ENCODE measurements at regions not wholly inside any gene's neighbourhood (a gene's known extent, or its start where the extent isn't known, plus 50 kb on each side); places are given as distances from the start of the nearest gene placed in this dataset.

GRCh38 chr2:21730141-21730540 is 606.4 kb downstream of the TDRD15 start:
- no peak overlapping the region for H3K27ac Mint-ChIP-seq
- no peaks in the 10 kb centered on the region for H3K27me3 Mint-ChIP-seq (ENCODE audit: low read depth)
- ChIA-PET CTCF (no interaction called here), POLR2A (no interaction called here)
- ATAC-seq = no peak
- peaks cover 7% of the 10 kb centered on the region; the same call in 1 of the 2 replicates for H3K9me3 Mint-ChIP-seq
- no peaks in the 10 kb centered on the region for H3K4me1 Mint-ChIP-seq
- TF ChIP-seq SP1 (CRISPR knock-in tag; conservative IDR thresholded peaks at IDR 0.05) = no peak
- no peak for TF ChIP-seq RELA (CRISPR knock-in tag; IDR thresholded peaks at IDR 0.05; ENCODE audit: borderline replicate concordance)
- no peak for TF ChIP-seq ZNF281 (CRISPR knock-in tag; IDR thresholded peaks at IDR 0.05)
- TF ChIP-seq MXD4 (CRISPR knock-in tag; IDR thresholded peaks at IDR 0.05; ENCODE audit: borderline replicate concordance) = no peak
- no peak for TF ChIP-seq ZNF416 (CRISPR knock-in tag; IDR thresholded peaks at IDR 0.05)
- no peak for TF ChIP-seq CREM (CRISPR knock-in tag; IDR thresholded peaks at IDR 0.05)
- no peak for TF ChIP-seq CBFB (CRISPR knock-in tag; IDR thresholded peaks at IDR 0.05; ENCODE audit: low read depth)
- no peak for TF ChIP-seq NFYB (CRISPR knock-in tag; conservative IDR thresholded peaks at IDR 0.05; ENCODE audit: low read depth)
- no peak for TF ChIP-seq ZNF317 (CRISPR knock-in tag; IDR thresholded peaks at IDR 0.05; ENCODE audit: borderline replicate concordance, low read depth)
- no peak for TF ChIP-seq PRDM15 (CRISPR knock-in tag; IDR thresholded peaks at IDR 0.05)
- TF ChIP-seq, protein P1, sequence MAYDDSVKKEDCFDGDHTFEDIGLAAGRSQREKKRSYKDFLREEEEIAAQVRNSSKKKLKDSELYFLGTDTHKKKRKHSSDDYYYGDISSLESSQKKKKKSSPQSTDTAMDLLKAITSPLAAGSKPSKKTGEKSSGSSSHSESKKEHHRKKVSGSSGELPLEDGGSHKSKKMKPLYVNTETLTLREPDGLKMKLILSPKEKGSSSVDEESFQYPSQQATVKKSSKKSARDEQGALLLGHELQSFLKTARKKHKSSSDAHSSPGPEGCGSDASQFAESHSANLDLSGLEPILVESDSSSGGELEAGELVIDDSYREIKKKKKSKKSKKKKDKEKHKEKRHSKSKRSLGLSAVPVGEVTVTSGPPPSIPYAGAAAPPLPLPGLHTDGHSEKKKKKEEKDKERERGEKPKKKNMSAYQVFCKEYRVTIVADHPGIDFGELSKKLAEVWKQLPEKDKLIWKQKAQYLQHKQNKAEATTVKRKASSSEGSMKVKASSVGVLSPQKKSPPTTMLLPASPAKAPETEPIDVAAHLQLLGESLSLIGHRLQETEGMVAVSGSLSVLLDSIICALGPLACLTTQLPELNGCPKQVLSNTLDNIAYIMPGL (CRISPR knock-in tag; IDR thresholded peaks at IDR 0.05) = no peak
- no peak for TF ChIP-seq NR3C1 (CRISPR knock-in tag; conservative IDR thresholded peaks at IDR 0.05; ENCODE audit: low read depth)
- no peak for TF ChIP-seq JUN (CRISPR knock-in tag; IDR thresholded peaks at IDR 0.05)
- TF ChIP-seq ZNF512 (CRISPR knock-in tag; IDR thresholded peaks at IDR 0.05; ENCODE audit: borderline replicate concordance) = no peak
- H3K36me3 Mint-ChIP-seq = no peaks in the 10 kb centered on the region
- no peak for DNase-seq (ENCODE audit: low spot score)
- H3K4me3 Mint-ChIP-seq = no peak overlapping the region

- TF ChIP-seq, protein P2, sequence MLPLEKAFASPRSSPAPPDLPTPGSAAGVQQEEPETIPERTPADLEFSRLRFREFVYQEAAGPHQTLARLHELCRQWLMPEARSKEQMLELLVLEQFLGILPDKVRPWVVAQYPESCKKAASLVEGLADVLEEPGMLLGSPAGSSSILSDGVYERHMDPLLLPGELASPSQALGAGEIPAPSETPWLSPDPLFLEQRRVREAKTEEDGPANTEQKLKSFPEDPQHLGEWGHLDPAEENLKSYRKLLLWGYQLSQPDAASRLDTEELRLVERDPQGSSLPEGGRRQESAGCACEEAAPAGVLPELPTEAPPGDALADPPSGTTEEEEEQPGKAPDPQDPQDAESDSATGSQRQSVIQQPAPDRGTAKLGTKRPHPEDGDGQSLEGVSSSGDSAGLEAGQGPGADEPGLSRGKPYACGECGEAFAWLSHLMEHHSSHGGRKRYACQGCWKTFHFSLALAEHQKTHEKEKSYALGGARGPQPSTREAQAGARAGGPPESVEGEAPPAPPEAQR (CRISPR knock-in tag; IDR thresholded peaks at IDR 0.05) = no peak
- no peak for TF ChIP-seq NFE2L1 (CRISPR knock-in tag; IDR thresholded peaks at IDR 0.05)
- no peaks in the 10 kb centered on the region for H3K4me1 Mint-ChIP-seq
- POLR2A ChIA-PET = no interaction called here
- no peak overlapping the region for H3K4me3 Mint-ChIP-seq
- H3K27me3 Mint-ChIP-seq (ENCODE audit: low read depth) = no peaks in the 10 kb centered on the region
- ATAC-seq (no peak), DNase-seq (ENCODE audit: low spot score) (no peak)
- H3K36me3 Mint-ChIP-seq = no peaks in the 10 kb centered on the region
- peaks cover under 1% of the 10 kb centered on the region; the same call in 1 of the 2 replicates for H3K9me3 Mint-ChIP-seq
- CTCF ChIA-PET = no interaction called here
- no peak overlapping the region for H3K27ac Mint-ChIP-seq
Measured at GRCh38 chr2:21740484-21740883, 616.7 kb downstream of the TDRD15 start.

All from WTC11 (cell line).